ENCODE measurements at regions not wholly inside any gene's neighbourhood (a gene's known extent, or its start where the extent isn't known, plus 50 kb on each side); places are given as distances from the start of the nearest gene placed in this dataset.

- no peak for DNase-seq
Observed at GRCh38 chr1:109826446-109826845, 62.7 kb upstream of the EPS8L3 start.

DNA sequence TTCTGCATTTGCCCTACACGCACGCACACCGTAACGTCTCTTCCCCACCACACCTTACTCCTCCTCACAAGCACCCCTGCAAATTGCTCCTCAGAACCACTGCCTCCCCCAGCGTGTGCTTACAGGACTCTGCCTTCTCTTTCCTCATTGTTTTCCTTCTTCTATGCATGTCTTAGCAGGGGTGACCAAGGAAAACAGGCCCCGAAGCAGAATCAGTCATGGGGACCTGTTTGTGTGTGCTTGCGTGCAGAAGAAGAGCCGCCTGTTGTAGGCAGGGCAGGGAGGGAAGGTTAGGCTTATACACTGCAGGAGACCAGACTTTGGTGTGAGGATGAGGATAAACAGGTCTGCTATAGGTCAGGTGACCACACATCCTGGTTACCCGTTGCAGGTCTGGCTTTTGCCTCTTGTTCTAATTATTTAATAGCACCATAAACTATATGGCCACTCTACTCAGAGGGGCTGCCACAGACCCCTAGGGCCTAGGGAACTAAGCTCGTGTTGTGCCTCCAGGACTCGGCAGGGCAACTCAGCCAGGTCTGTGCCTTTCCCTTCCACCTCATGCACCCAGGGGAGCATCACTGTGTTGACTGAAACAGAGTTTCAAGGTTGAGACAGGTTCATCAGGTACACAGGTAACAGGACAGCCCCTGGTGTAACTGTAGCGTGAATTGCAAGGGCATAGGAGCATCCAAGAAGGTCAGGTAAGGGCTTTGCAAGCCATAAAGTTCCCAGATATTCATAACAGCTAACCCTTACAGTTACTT, 60.8 kb upstream of the EPS8L3 start:
- no peak for DNase-seq

- no peak for DNase-seq
Observed at GRCh38 chr1:109823543-109824348, 60.0 kb upstream of the EPS8L3 start.

- DNase-seq: no peak
Observed at GRCh38 chr1:109822749-109823542, 59.2 kb upstream of the EPS8L3 start.

DNA sequence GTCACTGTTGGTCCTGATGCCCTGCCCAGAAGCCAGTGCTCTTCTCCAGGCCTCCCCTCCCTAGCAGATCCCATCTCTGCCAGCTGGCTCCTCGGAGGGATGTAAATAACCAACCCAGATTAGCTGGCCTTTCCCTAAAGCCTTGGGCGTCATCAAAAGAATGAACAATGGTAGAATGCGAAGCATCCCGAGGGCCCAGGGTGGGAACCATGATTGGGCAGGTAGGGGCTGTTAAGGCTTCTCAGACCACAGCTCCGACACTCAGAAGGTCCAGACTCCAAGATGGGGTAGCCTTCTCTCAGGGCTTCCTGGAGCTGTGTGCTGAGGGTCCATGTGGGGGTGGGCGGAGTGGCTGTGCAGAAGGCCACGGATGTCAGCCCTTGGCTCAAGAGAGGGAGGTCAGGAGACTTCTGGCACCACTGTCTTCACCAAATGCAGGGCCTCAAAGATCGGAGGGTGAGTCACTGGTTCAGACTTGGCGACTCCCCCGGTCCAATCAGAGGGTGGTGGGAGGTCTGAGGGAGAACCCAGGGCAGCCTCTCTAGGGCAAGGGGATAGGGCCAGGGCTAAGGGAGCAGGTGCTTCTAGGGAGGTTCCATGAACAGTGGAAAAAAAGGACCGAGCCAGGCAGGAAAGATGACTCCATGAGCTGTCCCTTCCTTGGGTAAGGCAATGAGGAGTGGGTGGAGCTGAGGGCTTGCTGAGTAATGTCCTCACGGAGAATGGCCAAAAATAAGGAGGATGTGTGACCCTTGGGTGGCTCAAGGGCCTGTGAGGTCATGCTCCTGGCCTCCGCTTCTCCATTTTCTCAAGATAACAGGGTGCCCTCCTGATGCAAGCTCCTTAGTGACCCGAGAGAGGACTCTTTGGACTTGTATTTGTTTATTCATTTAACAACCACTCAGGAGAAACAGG, 58.4 kb upstream of the EPS8L3 start:
- peak in 1 of 2 donors; percentile 55 for DNase-seq

DNA sequence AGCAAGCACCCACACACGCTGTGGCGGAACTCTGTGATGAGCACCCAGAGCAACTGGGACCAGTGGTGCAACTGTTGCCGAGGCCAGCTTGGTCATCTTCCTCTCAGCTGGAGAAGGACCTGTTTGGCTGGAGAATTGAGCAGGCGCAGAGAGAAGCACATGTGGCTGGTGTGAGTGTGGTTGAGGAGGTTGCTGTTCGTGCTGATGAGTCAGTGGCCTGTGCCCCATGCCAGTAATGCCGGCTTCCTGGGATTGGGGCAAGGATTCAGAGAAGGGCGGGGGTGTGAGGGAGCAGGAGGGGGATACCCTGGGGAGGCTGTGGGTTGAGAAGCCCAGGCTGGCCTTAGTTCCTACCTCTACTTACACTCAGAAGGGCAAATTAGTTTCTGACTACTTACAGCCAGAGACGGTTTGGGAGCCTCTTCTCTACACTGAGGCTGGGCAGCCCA, 57.5 kb upstream of the EPS8L3 start:
- DNase-seq: peak in 1 of 2 donors; percentile 58

GRCh38 chr1:109819906-109820305, 56.2 kb upstream of the EPS8L3 start:
- DNase-seq: no peak

DNA sequence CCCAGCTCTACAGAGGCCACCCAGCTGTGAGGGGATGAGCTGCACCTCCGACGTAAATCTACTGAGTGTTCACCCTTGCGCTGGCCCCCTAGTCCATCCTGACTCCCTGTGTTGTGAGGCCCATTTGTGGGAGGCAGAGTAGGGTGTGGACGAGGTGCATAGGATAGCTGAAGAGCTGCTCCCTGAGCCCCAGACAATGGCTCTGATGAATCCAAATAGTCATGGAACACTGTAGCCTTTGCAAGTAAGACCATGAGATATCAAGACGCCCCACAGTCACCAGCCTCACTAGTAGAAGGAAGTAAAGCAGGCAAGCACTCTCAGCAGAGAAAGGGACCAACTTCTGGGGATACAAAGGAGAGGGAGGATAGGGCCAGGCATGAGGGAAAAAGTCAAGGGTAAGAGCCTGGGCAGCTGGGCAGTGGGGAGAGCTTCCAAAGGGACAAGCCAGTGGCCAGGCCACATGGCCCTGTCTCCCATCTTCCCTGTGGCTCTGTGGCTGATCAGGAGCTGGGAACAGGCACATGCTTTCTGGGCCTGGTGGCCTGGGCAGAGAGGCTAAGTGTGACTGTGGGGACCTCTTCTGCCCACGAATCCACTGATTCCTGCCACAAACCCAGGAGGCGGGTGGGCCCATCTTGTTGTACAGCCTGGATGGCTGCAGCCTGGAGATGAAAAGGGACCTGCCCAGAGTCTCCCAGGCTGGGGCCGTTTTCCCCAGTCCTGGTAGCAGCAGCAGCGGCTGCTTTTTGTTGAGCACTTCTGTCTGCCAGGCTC, 55.5 kb upstream of the EPS8L3 start:
- no peak for DNase-seq

GRCh38 chr1:109818271-109818987, 54.7 kb upstream of the EPS8L3 start:
- no peak for DNase-seq

DNA sequence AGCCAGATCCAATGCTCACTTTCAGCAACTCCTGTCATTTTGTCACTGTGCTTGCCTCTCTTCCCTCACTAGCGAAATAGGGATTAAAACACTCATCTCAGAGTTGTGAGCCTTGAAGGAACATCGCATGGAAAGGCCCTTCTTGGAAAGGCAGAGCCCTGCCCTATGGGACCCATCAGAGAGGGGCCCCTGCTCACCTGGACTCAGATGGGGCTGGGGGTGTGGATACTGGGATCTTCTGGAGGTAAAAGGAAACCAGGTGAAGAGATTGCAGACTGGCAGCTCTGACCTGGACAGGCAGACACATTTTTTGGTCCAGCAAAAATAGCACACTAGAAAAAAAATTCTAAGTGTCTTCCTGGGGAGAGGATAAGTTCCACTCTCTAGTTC, 54.2 kb upstream of the EPS8L3 start:
- no peak for DNase-seq

DNA sequence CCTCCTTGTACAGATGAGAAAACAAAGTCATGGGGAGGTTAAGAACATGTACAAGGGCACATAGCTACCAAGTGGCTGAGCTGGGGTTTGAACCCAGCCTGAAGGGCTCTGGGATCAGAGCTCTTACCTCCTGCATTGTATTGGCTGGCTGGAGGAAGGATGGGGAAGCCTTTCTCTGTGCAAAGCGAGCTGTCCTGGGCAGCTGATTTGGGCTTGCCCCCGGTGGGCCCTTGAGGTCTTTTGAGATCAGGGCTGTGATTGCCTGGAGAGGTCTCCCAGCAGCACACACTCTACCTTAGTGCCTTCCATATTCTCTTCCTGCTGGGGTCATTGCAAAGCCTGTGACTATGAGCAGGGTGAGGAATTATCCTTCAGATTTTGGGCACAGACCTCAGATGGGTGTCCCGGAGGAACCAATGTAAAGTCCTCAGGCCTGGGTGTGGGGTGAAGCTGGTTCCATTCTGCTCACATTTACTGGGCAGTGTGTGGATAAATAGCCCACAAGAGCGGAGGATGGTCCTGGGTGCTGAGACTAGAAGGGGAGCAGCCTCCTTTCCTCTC, 53.3 kb upstream of the EPS8L3 start:
- no peak for DNase-seq

- peak in 1 of 2 donors; percentile 1 for DNase-seq
Observed at GRCh38 chr1:109816175-109816811, 52.6 kb upstream of the EPS8L3 start.

GRCh38 chr1:109815809-109816174, 52.1 kb upstream of the EPS8L3 start:
- DNase-seq: no peak

DNA sequence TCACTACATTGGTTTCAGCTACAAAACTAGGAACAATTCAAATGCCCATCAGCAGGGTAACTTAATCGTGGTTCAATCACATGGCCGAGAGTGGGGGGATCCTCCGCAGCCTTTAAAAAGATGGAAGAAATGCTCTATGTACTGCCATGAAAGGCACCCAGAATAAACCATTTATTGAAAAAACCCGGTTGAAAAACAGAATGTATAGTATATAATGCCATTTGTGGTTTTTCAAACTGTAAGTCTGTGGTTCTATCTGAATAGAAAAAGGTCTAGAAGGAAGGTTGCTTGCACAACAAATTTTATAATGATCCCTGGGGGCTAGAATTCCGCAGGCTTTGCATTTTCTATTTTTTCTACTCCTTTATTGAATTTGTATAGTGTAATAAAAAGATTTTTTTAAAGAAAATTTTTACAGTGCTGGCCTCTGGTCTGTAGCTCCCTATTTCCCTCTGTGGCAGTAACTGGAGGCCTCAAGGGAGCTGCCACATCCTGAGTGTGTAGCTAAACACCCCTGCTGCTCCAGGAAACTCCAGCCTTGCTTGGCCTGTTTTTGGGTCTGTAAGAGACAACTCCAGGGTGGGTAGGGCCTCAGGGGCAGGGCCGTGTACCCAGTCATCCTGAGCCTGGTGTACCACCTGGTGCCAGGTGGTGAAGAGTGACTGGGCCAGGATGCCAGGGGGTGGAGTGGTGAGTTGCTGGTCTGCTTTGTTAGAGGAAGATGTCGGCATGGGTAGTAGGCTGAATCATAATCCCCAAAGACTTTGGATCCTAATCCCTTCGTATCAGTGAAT, 51.5 kb upstream of the EPS8L3 start:
- DNase-seq: no peak

DNA sequence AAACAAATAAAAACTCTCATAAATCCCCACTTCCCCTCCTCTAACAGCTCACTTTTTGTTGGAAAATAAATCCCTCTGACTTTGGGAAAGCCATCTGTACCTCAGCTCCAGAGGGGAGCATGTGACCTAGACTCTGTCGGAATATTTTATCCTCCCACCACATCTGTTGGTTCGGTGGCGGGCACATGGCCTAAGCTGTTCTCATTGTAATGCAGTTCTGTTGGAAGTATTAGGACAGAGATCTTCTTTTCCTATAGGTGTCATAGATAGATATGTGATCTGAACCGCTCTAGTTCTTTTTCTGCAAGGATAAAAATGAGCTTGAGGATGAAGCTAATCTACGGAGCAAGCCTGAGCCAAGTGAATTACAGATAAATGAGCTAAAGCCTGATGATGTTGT, 50.5 kb upstream of the EPS8L3 start:
- DNase-seq: no peak

Measured in bone marrow (tissue), 2 donors.